ENCODE measurements at regions not wholly inside any gene's neighbourhood (a gene's known extent, or its start where the extent isn't known, plus 50 kb on each side); places are given as distances from the start of the nearest gene placed in this dataset.

DNA sequence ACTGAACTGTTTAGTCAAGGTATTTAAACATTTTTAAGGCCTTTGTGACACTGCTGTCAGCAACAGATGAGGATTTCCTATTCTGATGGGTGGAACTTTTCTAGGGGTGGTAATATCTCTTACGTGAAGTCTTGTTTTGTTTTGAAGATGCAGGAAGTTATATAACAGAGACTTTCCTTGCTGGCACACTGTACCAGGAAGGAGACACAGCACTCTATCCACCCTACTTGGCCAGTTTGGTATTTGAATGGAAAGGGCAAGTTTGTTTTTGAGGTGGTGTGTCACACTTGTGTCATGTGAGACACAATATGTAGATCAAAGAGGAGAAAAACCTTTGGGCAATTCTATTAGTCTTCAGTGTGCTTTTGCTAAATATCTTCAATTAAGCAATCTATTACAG, 51.6 kb upstream of the SRP54 start:
- DNase-seq, result peak; percentile 82

DNA sequence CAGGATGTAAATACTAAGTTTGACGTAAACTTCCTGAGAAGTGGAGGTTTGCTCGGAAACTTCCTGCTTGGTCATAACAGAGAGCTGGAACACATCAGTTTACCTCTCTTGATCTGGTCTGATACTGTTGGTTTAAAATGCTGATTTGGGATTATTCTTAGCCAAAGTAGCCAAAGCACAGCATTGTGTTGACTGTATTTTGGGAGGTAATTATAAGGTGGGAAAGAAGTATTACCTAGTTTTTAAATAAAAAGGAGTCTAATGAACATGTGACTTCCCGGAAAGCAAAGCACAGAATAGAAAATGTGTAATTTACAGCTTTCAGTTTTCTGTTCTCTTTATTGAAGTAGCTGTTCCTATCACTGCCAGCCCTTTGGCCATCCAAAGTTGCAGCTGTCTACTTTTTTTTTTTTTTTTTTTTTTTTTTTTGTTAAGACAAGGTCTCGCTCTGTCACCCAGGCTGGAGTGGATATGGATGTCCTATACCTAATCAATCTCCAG, 52.2 kb upstream of the SRP54 start:
- peak; percentile 56 for DNase-seq

DNA sequence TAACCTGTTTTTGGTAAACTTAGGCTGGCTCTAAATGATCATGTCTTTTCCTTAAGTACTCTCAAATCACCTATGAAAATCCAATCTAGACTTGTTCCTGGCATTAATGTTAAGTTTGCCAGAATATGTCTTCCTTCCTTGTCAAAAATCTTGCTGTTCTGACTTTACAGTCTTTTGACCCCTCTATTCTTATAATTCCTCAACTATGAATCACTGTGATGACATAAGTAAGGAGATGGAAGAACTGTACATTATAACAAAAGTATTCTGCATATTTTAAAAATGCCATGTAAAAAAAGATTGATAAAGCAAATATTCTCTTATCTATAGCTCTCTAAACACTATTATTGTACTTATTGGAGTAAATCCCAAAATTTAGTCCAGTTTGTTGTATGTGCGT, 51.4 kb upstream of the BAZ1A start:
- no peak for DNase-seq

Data from CD4-positive, alpha-beta T cell treated with Interleukin-12 subunit alpha and Interleukin-12 subunit beta, for 1 hour (primary cell).